Astrocyte (in vitro differentiated cells and primary cell): ENCODE measurements at regions not wholly inside any gene's neighbourhood (a gene's known extent, or its start where the extent isn't known, plus 50 kb on each side); places are given as distances from the start of the nearest gene placed in this dataset.

Source experiments
- DNase-seq: peaks from one replicate; pipeline ENCODE4 v3.0.0-alpha.2; 2010; ENCODE audit warnings: low read depth
- FAIRE-seq: peaks from 2 replicates; lab custom pipeline; 2011; peaks lifted over from hg19 to GRCh38; lab: Jason Lieb, UNC
- H2AFZ ChIP-seq: 2 replicates; pipeline ENCODE4 v1.6.0; 2012; ENCODE audit warnings: low read depth, low read length, inconsistent platforms
- H3K27ac ChIP-seq: 2 replicates; pipeline ENCODE4 v1.5.1; 2011; ENCODE audit warnings: low read depth, low read length, inconsistent platforms
- H3K27me3 ChIP-seq: 2 replicates; pipeline ENCODE4 v1.6.0; 2011; ENCODE audit warnings: low read length, inconsistent platforms; ENCODE audit not compliant: insufficient read depth
- H3K36me3 ChIP-seq: 2 replicates; pipeline ENCODE4 v1.5.1; 2011; ENCODE audit warnings: low read length, inconsistent platforms; ENCODE audit not compliant: insufficient read depth
- H3K4me1 ChIP-seq: 2 replicates; pipeline ENCODE4 v1.5.1; 2011; ENCODE audit warnings: low read length, inconsistent platforms; ENCODE audit not compliant: insufficient read depth
- H3K4me2 ChIP-seq: 2 replicates; pipeline ENCODE4 v1.6.0; 2012; ENCODE audit warnings: low read length, inconsistent platforms
- H3K4me3 ChIP-seq: 2 replicates; pipeline ENCODE4 v1.5.1; 2011; ENCODE audit warnings: low read depth, mild to moderate bottlenecking, low read length, inconsistent platforms; ENCODE audit not compliant: insufficient read depth
- H3K79me2 ChIP-seq: 2 replicates; pipeline ENCODE4 v1.6.0; 2012; ENCODE audit warnings: mild to moderate bottlenecking, low read length, inconsistent platforms; ENCODE audit not compliant: insufficient read depth
- H3K9ac ChIP-seq: 2 replicates; pipeline ENCODE4 v1.6.0; 2012; ENCODE audit warnings: mild to moderate bottlenecking, low read length, inconsistent platforms
- H3K9me3 ChIP-seq: 2 replicates; pipeline ENCODE4 v1.5.1; 2012; ENCODE audit warnings: low read depth, mild to moderate bottlenecking, low read length, inconsistent platforms; ENCODE audit not compliant: insufficient read depth
- H4K20me1 ChIP-seq: 2 replicates; pipeline ENCODE4 v1.6.0; 2012; ENCODE audit warnings: low read length, inconsistent platforms; ENCODE audit not compliant: insufficient read depth
- H3K27ac Mint-ChIP-seq: one replicate; pipeline ENCODE4 v1.8.0; 2021; ENCODE audit warnings: mild to moderate bottlenecking, mixed read lengths; ENCODE audit not compliant: unreplicated experiment
- H3K27me3 Mint-ChIP-seq: one replicate; pipeline ENCODE4 v1.8.0; 2021; ENCODE audit warnings: low read depth, mixed read lengths; ENCODE audit not compliant: unreplicated experiment
- H3K36me3 Mint-ChIP-seq: one replicate; pipeline ENCODE4 v1.8.0; 2021; ENCODE audit warnings: low read depth, mixed read lengths; ENCODE audit not compliant: unreplicated experiment
- H3K4me1 Mint-ChIP-seq: one replicate; pipeline ENCODE4 v1.8.0; 2021; ENCODE audit warnings: low read depth, mixed read lengths; ENCODE audit not compliant: unreplicated experiment
- H3K4me3 Mint-ChIP-seq: one replicate; pipeline ENCODE4 v1.8.0; 2021; ENCODE audit warnings: mild to moderate bottlenecking, moderate library complexity, mixed read lengths; ENCODE audit not compliant: unreplicated experiment
- H3K9me3 Mint-ChIP-seq: one replicate; pipeline ENCODE4 v1.8.0; 2021; ENCODE audit warnings: mild to moderate bottlenecking, mixed read lengths; ENCODE audit not compliant: unreplicated experiment
- CTCF ChIP-seq: IDR thresholded peaks from 2 replicates; pipeline ENCODE4 v1.5.1; 2011; ENCODE audit warnings: low read depth, mild to moderate bottlenecking, inconsistent platforms, low read length, moderate library complexity; ENCODE audit not compliant: insufficient read depth
- EZH2 ChIP-seq: IDR thresholded peaks from 2 replicates; pipeline ENCODE4 v1.6.1; 2012; ENCODE audit warnings: mild to moderate bottlenecking, low read length, inconsistent platforms; ENCODE audit not compliant: insufficient read depth

- Histone ChIP-seq H3K27ac (no peak overlapping the region), H3K36me3 (no peaks in the 10 kb centered on the region), H2AFZ (no peak overlapping the region), H3K9me3 (no peaks in the 10 kb centered on the region), H3K27me3 (no peaks in the 10 kb centered on the region), H3K4me2 (no peak overlapping the region), H3K4me1 (no peaks in the 10 kb centered on the region), H3K9ac (no peak overlapping the region), H4K20me1 (no peaks in the 10 kb centered on the region), H3K79me2 (no peaks in the 10 kb centered on the region), H3K4me3 (no peak overlapping the region)
- Mint-ChIP-seq H3K27me3 (no peaks in the 10 kb centered on the region), H3K9me3 (no peaks in the 10 kb centered on the region), H3K4me1 (no peaks in the 10 kb centered on the region), H3K36me3 (no peaks in the 10 kb centered on the region), H3K27ac (no peak overlapping the region), H3K4me3 (no peak overlapping the region)
- TF ChIP-seq CTCF (no peak), EZH2 (no peak)
- FAIRE-seq (no peak), DNase-seq (no peak)
These were observed 129.7 kb downstream of the CEP57L1 start for GRCh38 chr6:109224994-109225393.

GRCh38 chr6:109224107-109224875 lies 129.0 kb downstream of the CEP57L1 start:
- H3K4me1 Mint-ChIP-seq = no peaks in the 10 kb centered on the region
- no peak for DNase-seq
- TF ChIP-seq EZH2 = no peak
- TF ChIP-seq CTCF = no peak
- Histone ChIP-seq H3K27ac (no peak overlapping the region), H3K9me3 (no peaks in the 10 kb centered on the region), H2AFZ (no peak overlapping the region), H3K4me1 (no peaks in the 10 kb centered on the region), H4K20me1 (no peaks in the 10 kb centered on the region), H3K27me3 (no peaks in the 10 kb centered on the region), H3K9ac (no peak overlapping the region), H3K4me3 (no peak overlapping the region), H3K4me2 (no peak overlapping the region), H3K36me3 (no peaks in the 10 kb centered on the region), H3K79me2 (no peaks in the 10 kb centered on the region)
- no peak overlapping the region for H3K4me3 Mint-ChIP-seq
- H3K36me3 Mint-ChIP-seq = no peaks in the 10 kb centered on the region
- no peaks in the 10 kb centered on the region for H3K9me3 Mint-ChIP-seq
- no peak for FAIRE-seq
- no peak overlapping the region for H3K27ac Mint-ChIP-seq
- H3K27me3 Mint-ChIP-seq = no peaks in the 10 kb centered on the region

DNA sequence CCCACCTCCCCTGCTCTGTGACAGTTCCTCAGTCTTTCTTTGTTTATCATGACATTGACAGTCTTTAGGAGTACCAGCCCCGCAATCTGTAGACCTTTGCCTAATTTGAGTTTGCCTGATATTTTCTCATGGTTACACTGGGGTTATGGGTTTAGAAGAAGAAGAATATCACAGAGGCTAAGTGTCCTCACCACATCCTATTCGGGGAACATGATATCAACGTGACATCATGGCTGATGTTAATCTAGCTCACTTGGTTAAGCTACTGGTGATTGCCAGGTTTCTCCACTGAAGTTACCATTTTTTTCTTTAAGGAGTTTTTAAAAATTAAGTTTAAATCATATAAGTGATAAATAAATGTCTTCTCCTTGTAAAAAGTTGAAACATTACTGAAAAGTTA lies 127.5 kb downstream of the CEP57L1 start:
- Histone ChIP-seq H3K9me3 (no peaks in the 10 kb centered on the region), H3K27ac (no peak overlapping the region), H3K4me3 (no peak overlapping the region), H3K36me3 (no peaks in the 10 kb centered on the region), H3K79me2 (no peaks in the 10 kb centered on the region), H3K27me3 (no peaks in the 10 kb centered on the region), H3K4me2 (no peak overlapping the region), H3K9ac (no peak overlapping the region), H2AFZ (no peak overlapping the region), H4K20me1 (no peaks in the 10 kb centered on the region), H3K4me1 (no peaks in the 10 kb centered on the region)
- FAIRE-seq (no peak), DNase-seq (no peak)
- Mint-ChIP-seq H3K4me1 (no peaks in the 10 kb centered on the region), H3K36me3 (no peaks in the 10 kb centered on the region), H3K27me3 (peaks cover 3% of the 10 kb centered on the region), H3K9me3 (no peaks in the 10 kb centered on the region), H3K4me3 (no peak overlapping the region), H3K27ac (no peak overlapping the region)
- TF ChIP-seq CTCF (no peak), EZH2 (no peak)
